Sigmoid colon (tissue), 4 donors: ENCODE measurements at regions not wholly inside any gene's neighbourhood (a gene's known extent, or its start where the extent isn't known, plus 50 kb on each side); places are given as distances from the start of the nearest gene placed in this dataset.

Experiments used
- CTCF ChIP-seq, 4 experiments: fragments of 450-650 bp in 3 of 4; fragments of 200-600 bp in 1 of 4; IDR thresholded peaks; one replicate each; pipeline ENCODE4 v1.5.1; 2016 to 2019; ENCODE audit warnings: antibody characterized with exemption in 4 of 4, mild to moderate bottlenecking in 3 of 4, moderate library complexity in 2 of 4
- EP300 ChIP-seq, 4 donors: sonication (generic); formaldehyde crosslinking; IDR thresholded peaks; one replicate each; pipeline ENCODE4 v1.6.1; 2017; ENCODE audit warnings: antibody characterized with exemption in 4 of 4
- POLR2A ChIP-seq, 2 donors: fragments of 450-650 bp; IDR thresholded peaks; one replicate each; pipeline ENCODE4 v1.6.1; 2016; ENCODE audit warnings: antibody characterized with exemption in 2 of 2, mild to moderate bottlenecking in 2 of 2, moderate library complexity in 2 of 2
- POLR2AphosphoS5 ChIP-seq, 4 donors: sonication (generic); formaldehyde crosslinking; IDR thresholded peaks; one replicate each; pipeline ENCODE4 v1.6.1; 2017; ENCODE audit warnings: antibody characterized with exemption in 4 of 4

- TF ChIP-seq CTCF (IDR thresholded peaks at IDR 0.05) (no peak), POLR2AphosphoS5 (IDR thresholded peaks at IDR 0.05) (no peak), POLR2A (IDR thresholded peaks at IDR 0.05) (no peak), EP300 (IDR thresholded peaks at IDR 0.05) (no peak)
Observed at GRCh38 chr11:112465433-112466024, 204.9 kb upstream of the PLET1 start.
